DMS153 (cell line): ENCODE measurements at regions not wholly inside any gene's neighbourhood (a gene's known extent, or its start where the extent isn't known, plus 50 kb on each side); places are given as distances from the start of the nearest gene placed in this dataset.
"Not testable (repeated sequence)": the region's sequence is repeated elsewhere in the genome, so short reads cannot be mapped to it uniquely, and the experiment has no call there.

Experiments used
- DNase-seq: peaks from one replicate; lab custom pipeline; 2025; lab: John Stamatoyannopoulos, UW

DNA sequence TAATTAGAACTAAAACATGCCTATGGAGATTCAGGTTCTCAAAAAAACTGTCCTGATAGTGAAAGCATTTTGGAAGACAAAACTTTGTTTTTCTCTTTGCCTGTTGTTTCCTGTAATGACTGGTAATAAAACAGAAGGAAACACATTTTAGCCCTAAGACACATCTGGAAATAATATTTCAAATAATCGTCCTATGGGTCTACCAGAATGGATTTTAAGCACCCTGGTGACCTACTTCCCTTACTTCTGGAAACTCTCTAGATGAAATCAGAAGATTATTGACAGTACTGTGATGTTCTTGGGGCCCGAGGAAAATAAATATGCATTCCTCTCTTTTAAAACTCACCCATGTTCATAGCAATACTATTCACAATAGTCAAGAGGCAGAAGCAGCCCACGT lies 110.1 kb upstream of the TLE4 start:
- DNase-seq: no peak

DNA sequence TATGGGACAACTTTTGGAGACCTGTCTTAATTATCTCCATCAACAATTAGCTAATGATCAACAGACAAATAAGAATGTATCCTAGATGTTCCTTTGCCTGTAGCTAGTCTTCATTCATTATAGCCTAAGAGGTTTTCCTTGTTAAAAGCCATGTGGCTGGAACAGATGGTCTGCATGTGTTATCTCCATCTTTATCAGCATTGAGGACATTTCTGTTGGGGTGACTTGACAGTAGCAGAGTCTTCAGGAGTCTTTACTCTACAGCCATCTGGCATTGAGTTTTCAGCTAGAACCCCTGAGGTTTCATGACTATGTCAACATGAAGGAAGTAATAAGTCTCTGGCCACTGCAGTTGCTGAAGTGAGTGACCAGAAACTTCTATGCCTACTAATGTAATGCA lies 106.6 kb upstream of the TLE4 start:
- DNase-seq: no peak

- DNase-seq: no peak
Measured at GRCh38 chr9:79469164-79469563, 102.6 kb upstream of the TLE4 start.

DNA sequence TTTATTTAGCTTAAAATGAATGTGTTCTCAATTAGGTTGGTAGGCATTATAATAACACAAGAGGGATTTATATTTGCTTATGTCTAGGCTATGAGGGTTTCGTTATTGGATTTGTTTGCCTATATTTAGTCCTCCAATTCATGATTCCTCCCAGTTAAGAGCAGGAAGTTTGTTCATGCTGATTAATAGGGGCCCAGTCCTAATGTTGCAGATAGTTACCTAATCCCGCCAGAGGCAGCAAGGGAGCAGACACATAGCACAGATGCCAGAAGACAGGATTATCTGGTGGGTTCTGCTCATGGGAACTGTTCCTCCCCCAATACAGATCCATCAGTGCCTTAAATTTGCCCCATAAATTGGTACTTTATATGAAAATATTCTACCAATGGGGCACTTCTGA lies 100.8 kb upstream of the TLE4 start:
- DNase-seq: peak; percentile 75

DNA sequence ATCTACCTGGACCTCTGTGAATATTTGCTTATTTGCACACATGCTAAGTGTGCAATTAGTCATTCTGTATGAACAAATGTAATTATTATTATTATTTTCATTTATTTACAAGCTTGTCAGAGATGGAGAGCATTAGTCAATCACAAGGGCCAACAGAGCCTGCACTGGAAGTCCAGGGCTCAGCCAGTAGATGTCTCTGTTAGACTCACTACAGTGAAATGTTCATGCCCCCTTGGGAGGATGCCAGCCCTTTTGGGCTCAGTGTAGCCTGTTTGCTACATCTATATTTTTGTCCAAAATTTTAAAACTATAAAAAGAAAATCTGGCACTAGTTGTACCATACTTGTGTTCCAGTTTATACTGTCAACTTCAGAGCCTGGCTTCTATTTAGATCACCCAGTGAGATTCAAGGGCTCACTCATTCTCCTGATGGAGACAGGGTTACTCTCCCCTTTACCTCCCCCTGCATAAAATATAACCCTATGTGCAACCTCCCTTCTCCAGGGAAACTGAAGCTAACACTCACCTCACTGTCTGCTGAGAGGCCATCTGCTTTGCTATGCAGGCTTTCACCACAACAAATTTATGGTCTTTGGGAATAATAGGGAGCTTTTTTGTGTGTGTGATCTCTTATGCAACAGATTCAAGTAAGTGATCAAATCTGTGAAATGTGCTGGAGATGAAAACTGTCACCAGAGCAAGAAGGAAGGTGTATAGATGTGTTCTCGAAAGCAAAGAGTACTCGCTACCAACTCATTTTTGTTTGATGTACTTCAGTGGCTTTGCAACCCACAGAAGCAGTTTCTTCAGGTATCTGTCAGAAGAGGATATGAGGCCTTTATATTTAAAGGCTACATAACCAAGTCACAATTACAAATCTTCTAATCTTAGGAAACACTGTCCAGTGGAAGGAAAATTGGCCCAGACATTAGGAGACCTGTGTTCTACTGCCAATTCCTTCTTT lies 99.9 kb upstream of the TLE4 start:
- DNase-seq: peak; percentile 6

- DNase-seq: no peak
Measured at GRCh38 chr9:79473704-79474103, 98.1 kb upstream of the TLE4 start.

DNA sequence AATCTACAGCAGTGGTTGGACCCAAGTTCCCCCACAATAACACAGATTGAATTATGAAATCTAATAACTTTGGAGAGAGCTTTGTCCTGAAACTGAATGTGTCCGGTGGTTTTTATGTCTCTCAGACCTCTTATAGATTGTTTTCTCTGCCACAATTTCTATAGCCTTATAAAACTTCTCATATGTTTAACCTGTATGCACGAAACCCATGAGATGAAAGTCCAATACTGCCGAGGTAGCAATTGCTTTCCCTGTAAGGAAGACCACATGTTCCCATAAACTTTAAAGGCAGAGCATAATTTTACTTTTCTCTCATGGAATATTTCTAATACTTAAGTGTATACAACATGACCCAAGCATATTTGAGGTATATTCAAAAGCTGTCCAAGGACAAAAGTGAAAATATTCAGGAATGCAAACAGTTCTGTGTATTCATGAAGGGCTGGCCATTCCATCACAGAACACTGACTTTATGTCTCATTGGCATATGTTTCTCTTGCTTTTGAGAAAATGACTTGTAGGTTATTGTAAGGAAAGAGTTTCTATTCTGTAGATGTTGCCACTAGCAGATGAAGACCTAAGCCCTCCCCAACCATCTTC lies 94.4 kb upstream of the TLE4 start:
- DNase-seq: no peak

DNA sequence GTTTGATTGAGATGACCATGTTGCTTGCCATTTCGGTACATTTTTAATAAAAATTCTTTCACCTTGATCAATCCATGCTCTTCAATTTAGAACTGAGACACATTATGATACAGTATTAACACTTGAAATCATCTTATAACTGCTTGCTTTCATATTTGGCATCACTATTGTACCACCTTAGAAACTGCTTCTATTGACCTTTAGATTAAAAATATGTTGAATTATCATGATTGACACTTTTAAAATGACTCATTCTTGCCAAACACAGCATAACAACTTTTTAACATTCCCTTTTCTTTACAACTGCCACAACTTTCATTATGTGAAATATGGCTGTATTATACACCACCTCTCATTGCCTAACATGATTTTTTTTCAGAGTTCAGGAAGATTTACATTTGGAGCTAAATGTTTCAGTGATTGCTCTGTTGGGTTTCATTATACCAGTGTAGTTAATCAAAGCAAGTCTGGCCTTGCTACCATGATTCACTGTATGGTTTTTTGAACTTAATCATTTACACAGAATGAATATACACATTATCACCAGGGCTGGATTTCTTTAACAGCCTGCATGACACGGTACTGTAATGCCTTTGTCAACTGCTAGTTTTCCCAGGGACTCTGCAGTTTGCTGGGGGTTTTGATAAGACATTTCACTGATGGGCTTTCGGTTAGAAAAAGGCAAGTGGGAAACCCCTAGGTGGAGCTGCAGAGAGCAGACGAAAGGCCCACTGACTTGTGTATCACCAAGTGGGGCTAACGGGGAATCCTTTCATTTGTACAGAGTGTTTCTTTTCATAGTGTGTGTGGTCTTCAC lies 93.6 kb upstream of the TLE4 start:
- DNase-seq: no peak

GRCh38 chr9:79480639-79481038 lies 91.1 kb upstream of the TLE4 start:
- DNase-seq: no peak

DNA sequence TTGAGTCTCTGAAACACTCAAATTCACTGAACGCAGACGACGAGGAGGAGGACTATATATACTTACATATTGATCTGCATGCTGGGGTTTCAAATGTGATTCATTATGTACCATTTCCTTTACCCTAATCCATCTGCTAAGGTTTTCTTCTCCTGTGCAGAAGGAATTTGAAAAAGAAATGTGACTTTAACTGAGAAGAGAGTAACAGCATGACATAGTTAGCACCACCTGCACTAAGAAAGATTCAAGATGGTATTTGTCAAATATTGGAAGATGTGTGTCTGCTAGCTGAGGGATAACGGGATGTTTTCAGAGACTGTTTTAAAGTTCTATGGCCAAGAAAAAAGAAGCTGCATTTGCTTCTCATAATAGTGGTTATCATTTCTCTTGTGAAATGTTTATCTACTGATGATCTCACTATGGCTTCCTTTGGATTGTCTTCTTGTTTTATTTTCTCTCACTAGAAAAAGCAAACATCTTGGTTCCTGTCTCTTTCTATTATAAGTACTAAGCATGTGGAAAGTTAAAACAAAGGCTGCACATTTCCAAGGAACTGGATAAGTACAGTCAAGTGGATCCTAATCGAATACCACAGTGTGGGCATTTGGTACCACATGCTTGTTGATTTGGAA lies 89.8 kb upstream of the TLE4 start:
- DNase-seq: no peak

DNA sequence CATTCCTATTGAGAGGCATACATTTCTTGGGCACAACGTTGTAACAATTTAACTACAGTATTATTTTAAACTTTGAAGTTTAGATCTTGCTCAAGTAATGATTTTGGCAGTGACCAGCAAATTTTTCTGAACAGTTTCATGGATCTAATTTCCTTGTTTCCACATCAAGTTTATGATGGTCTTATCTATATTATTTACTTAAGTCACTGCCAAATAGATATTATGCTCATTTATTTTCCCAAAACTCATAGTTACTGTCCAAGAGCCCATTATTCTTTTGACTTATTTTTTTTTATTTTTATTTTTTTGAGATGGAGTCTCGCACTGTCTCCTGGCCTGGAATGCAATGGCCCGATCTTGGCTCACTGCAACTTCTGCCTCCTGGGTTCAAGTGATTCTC lies 86.5 kb upstream of the TLE4 start:
- DNase-seq: no peak

DNA sequence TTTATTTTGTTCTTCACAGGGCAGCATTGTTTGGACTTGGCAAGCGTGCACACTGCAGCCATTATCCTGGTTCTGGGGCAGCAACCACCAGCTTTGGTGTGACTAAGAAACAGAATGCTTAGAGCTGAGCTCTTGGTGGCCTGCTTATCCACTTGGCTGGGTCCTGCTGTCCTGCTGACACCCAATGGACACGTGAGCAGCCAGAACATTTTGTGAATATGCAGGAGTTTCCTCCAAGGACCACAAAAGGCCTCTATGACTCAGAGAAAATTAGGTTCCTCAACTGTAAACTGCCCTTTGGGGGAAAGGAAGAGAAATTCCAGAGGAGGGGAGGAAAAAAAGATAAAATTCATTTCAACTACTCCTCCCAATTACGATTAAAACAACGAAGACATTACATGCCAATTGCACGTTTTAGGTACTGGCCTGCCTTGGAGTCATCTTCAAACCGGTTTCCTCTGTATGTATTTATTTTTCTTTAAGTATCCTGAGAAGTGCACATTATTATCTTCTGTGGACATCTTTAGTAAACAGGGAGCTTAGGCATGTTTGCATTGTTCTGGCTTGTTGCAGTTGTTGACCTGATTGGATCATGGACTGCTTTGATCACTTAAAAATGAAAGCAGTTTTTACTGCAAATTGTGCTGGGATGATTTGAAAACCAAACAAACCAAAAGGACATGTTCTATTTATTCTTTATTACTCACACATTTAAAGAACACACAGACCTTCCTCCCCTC lies 82.3 kb upstream of the TLE4 start:
- DNase-seq: no peak

- no peak for DNase-seq
Measured at GRCh38 chr9:79490657-79491248, 81.0 kb upstream of the TLE4 start.

DNA sequence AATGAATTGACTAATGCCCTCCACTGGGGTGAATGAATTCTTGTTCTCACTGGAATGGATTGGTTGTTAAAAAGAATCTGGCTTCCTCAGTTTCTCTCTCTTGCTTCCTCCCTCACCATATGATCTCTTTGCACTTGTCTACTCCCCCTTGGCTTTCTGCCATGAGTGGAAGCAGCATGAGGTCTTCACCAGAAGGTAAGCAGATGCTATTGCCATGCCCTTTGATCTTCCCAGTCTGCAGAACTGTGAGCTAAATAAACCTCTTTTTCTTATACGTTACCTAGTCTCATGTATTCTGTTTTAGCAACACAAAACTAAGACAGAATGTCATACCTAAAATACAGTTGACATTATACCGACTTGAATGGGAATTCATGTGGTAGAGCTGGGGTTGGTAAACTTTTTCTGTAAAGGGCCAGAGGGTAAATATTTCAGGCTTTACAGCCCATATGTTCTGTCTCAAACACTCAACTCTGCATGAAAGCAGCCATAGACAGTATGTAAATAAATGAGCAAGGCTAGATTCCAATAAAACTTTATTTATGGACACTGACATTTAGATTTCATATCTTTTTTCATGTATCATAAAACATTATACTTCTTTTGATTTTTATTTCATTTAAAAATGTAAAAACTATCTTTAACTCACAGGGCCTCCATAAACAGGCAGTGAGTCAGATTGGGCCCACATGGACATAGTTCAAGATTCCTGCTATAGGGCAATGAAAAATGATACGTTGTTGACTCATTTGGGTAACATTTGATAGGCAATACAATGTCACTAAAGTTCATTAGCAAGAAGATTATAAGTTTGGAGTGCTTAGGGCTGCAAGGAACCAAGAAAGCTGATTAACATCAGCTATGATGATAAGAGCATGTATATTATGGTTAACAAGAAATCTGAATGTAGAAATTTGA lies 79.4 kb upstream of the TLE4 start:
- no peak for DNase-seq

GRCh38 chr9:79500196-79500864 lies 71.4 kb upstream of the TLE4 start:
- DNase-seq: not testable (repeated sequence)

GRCh38 chr9:79501546-79501945 lies 70.2 kb upstream of the TLE4 start:
- DNase-seq: no peak

DNA sequence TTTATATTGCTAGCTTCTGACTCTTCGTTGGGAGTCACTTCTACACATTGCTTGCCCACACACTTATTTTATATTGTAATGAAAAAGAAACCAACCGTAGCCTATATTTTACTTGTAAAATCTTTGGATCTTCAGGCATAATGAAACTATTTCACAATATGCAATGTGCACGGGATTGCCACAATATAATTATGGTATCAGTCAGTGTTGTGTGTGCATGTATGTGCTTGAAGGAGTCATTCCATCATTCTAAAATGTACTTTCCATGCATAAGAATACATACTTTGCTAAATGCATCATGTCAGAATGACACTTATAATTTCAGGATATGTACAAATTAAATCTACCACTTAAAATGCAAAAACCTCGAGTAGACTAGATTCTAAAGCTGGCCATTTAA lies 64.0 kb upstream of the TLE4 start:
- DNase-seq: no peak

GRCh38 chr9:79512251-79512650 lies 59.5 kb upstream of the TLE4 start:
- no peak for DNase-seq
